Endothelial cell of umbilical vein (primary cell): ENCODE measurements at regions not wholly inside any gene's neighbourhood (a gene's known extent, or its start where the extent isn't known, plus 50 kb on each side); places are given as distances from the start of the nearest gene placed in this dataset.

Experiments used
- BruUV-seq: library from RNA; stranded (reverse); fragments of 400-500 nt; replicated peaks from 2 replicates; lab custom pipeline; 2021; lab: Mats Ljungman, UMichigan
- CTCF ChIA-PET: fragments of 300-600, 350-600 bp; sonication (Branson Sonifier 250); formaldehyde crosslinking; loops from one replicate; lab custom pipeline; 2021; ENCODE audit warnings: antibody characterized with exemption, inconsistent platforms; lab: Charles Lee
- POLR2A ChIA-PET: fragments of 300-600, 350-600 bp; sonication (Branson Sonifier 250); formaldehyde crosslinking; loops from one replicate; lab custom pipeline; 2021; ENCODE audit warnings: antibody characterized with exemption, inconsistent platforms; lab: Charles Lee
- DNase-seq: peaks from one replicate; pipeline ENCODE4 v3.0.0-alpha.2; 2011; ENCODE audit warnings: low read depth, low spot score
- FAIRE-seq: peaks from 2 replicates; lab custom pipeline; 2011; peaks lifted over from hg19 to GRCh38; lab: Jason Lieb, UNC
- H2AFZ ChIP-seq: 2 replicates; pipeline ENCODE4 v1.6.0; 2012; ENCODE audit warnings: low read depth, low read length, control low read depth, inconsistent platforms
- H3K27ac ChIP-seq: 2 replicates; pipeline ENCODE4 v1.5.1; 2011; ENCODE audit warnings: low read depth, mild to moderate bottlenecking, control low read depth, low read length, moderate library complexity; ENCODE audit not compliant: insufficient read depth
- H3K27me3 ChIP-seq, 2 experiments: 2 replicates each; pipeline versions ENCODE4 v1.6.0 to v1.6.1; 2011; ENCODE audit warnings: low read length in 2 of 2, mixed read lengths in 1 of 2; ENCODE audit not compliant: control insufficient read depth in 2 of 2, insufficient read depth in 2 of 2
- H3K36me3 ChIP-seq, 2 experiments: 2 replicates in 1 of 2; 3 replicates in 1 of 2; pipeline ENCODE4 v1.5.1; 2011; ENCODE audit warnings: low read length in 2 of 2, mild to moderate bottlenecking in 1 of 2, moderate library complexity in 1 of 2; ENCODE audit not compliant: control insufficient read depth in 2 of 2, insufficient read depth in 2 of 2; ENCODE audit errors: extremely low read depth in 1 of 2
- H3K4me1 ChIP-seq: 3 replicates; pipeline ENCODE4 v1.5.1; 2011; ENCODE audit warnings: mild to moderate bottlenecking, low read length; ENCODE audit not compliant: control insufficient read depth, insufficient read depth; ENCODE audit errors: extremely low read depth
- H3K4me2 ChIP-seq: 2 replicates; pipeline ENCODE4 v1.6.1; 2011; ENCODE audit warnings: low read length, control low read depth, mixed read lengths; ENCODE audit not compliant: insufficient read depth
- H3K4me3 ChIP-seq, 3 experiments: fragments of 200-600 bp in 1 of 3; sonication (generic), shearing (Covaris generic) in 1 of 3; replicated peaks in 1 of 3; 2 replicates each; pipeline ENCODE4 v1.5.1; 2011 to 2016; ENCODE audit warnings: control low read depth in 3 of 3, low read length in 3 of 3, mild to moderate bottlenecking in 2 of 3, inconsistent platforms in 1 of 3, low read depth in 1 of 3, moderate library complexity in 1 of 3; ENCODE audit not compliant: insufficient read depth in 1 of 3
- H3K79me2 ChIP-seq: 2 replicates; pipeline ENCODE4 v1.6.0; 2012; ENCODE audit warnings: low read length, inconsistent platforms; ENCODE audit not compliant: control insufficient read depth, insufficient read depth
- H3K9ac ChIP-seq: replicated peaks from 2 replicates; pipeline ENCODE3; 2011; ENCODE audit warnings: low read length, control low read depth; ENCODE audit not compliant: insufficient read depth; ENCODE audit errors: extremely low read depth
- H3K9me1 ChIP-seq: replicated peaks from 3 replicates; pipeline ENCODE4 v1.6.0; 2011; ENCODE audit warnings: mild to moderate bottlenecking, low read length; ENCODE audit not compliant: control insufficient read depth, insufficient read depth; ENCODE audit errors: extremely low read depth
- H3K9me3 ChIP-seq: replicated peaks from 2 replicates; pipeline ENCODE4 v1.5.1; 2012; ENCODE audit warnings: low read length, inconsistent platforms; ENCODE audit not compliant: control insufficient read depth, insufficient read depth
- H4K20me1 ChIP-seq: replicated peaks from 2 replicates; pipeline ENCODE3; 2011; ENCODE audit warnings: mild to moderate bottlenecking, low read length; ENCODE audit not compliant: control insufficient read depth, insufficient read depth; ENCODE audit errors: extremely low read depth
- CTCF ChIP-seq, 2 donors: IDR thresholded peaks; 1 replicate in 1 of 2; 2 replicates in 1 of 2; pipeline ENCODE4 v1.5.1; 2011; ENCODE audit warnings: low read length in 2 of 2, mild to moderate bottlenecking in 2 of 2, moderate library complexity in 2 of 2, control low read depth in 1 of 2, inconsistent platforms in 1 of 2, low read depth in 1 of 2; ENCODE audit not compliant: insufficient read depth in 1 of 2; ENCODE audit errors: extremely low read depth in 1 of 2
- EZH2 ChIP-seq: IDR thresholded peaks from 2 replicates; pipeline ENCODE4 v1.6.1; 2012; ENCODE audit warnings: borderline replicate concordance, low read depth, mild to moderate bottlenecking, moderate library complexity, low read length, inconsistent platforms; ENCODE audit not compliant: severe bottlenecking
- FOS ChIP-seq: IDR thresholded peaks from 2 replicates; pipeline ENCODE4 v1.6.1; 2011; ENCODE audit warnings: mild to moderate bottlenecking, low read length, moderate library complexity, borderline replicate concordance; ENCODE audit not compliant: insufficient read depth
- GATA2 ChIP-seq: IDR thresholded peaks from 2 replicates; pipeline ENCODE4 v1.7.0; 2011; ENCODE audit warnings: low read depth, mild to moderate bottlenecking, moderate library complexity, mixed read lengths, low read length; ENCODE audit not compliant: insufficient read length, insufficient read depth
- JUN ChIP-seq: IDR thresholded peaks from 2 replicates; pipeline ENCODE4 v1.6.1; 2011; ENCODE audit warnings: borderline replicate concordance, low read depth; ENCODE audit not compliant: insufficient read length, insufficient read depth
- dilution Hi-C: fragments of 300-500 bp; cut with MboI; formaldehyde crosslinking; loops from one replicate; pipeline ENCODE4 v1.15.0; 2019; ENCODE audit warnings: low sequenced_read_pairs; ENCODE audit not compliant: extremely low pct_ligation_motif_present
- intact Hi-C: fragments of 100-400 bp; cut with micrococcal nuclease; formaldehyde crosslinking; loops from one replicate; pipeline ENCODE4 v1.10.0; 2022

- Histone ChIP-seq H3K79me2 (no peaks in the 10 kb centered on the region), H3K9ac (no peak overlapping the region), H3K4me2 (no peak overlapping the region), H3K4me1 (no peaks in the 10 kb centered on the region), H3K9me1 (no peaks in the 10 kb centered on the region), H3K27me3 (peaks cover 24 to 50% of the 10 kb centered on the region in 2 experiments), H2AFZ (no peak overlapping the region), H3K4me3 (no peak overlapping the region), H3K27ac (no peak overlapping the region), H3K9me3 (no peaks in the 10 kb centered on the region), H3K36me3 (no peaks in the 10 kb centered on the region), H4K20me1 (no peaks in the 10 kb centered on the region)
- no peak for TF ChIP-seq GATA2
- TF ChIP-seq EZH2, result no peak
- ChIA-PET CTCF (interaction anchor here (1.1 to 1.3 kb wide), 2 partner anchors 25 to 33 kb away, joined by 3 read pairs; no protein-coding TSS in a partner anchor), POLR2A (no interaction called here)
- FAIRE-seq (no peak), DNase-seq (no peak)
- intact Hi-C loops (no loop called here), dilution Hi-C loops (no loop called here)
- BruUV-seq, result no TSS peak
Measured at GRCh38 chr5:71802673-71803072, 83.6 kb downstream of the CARTPT start.

- DNase-seq (no peak), FAIRE-seq (no peak)
- intact Hi-C loops (no loop called here), dilution Hi-C loops (no loop called here)
- no peak overlapping the region for H2AFZ ChIP-seq
- no peak overlapping the region for H3K4me3 ChIP-seq
- BruUV-seq, result no TSS peak
- H3K36me3 ChIP-seq, result no peaks in the 10 kb centered on the region
- no peak overlapping the region for H3K9ac ChIP-seq
- H4K20me1 ChIP-seq, result no peaks in the 10 kb centered on the region
- H3K27me3 ChIP-seq, result peaks cover 34 to 51% of the 10 kb centered on the region in 2 experiments
- CTCF ChIA-PET, result no interaction called here
- H3K4me2 ChIP-seq, result no peak overlapping the region
- H3K9me1 ChIP-seq, result no peaks in the 10 kb centered on the region
- H3K9me3 ChIP-seq, result no peaks in the 10 kb centered on the region
- no peaks in the 10 kb centered on the region for H3K79me2 ChIP-seq
- no peak for TF ChIP-seq JUN
- no peak for TF ChIP-seq FOS
- TF ChIP-seq GATA2, result no peak
- TF ChIP-seq CTCF (IDR thresholded peaks at IDR 0.05; ENCODE audit: extremely low read depth in 1 of 2, insufficient read depth in 1 of 2, low read depth in 1 of 2, low read length in 2 of 2), result no peak
- H3K4me1 ChIP-seq, result no peaks in the 10 kb centered on the region
- POLR2A ChIA-PET, result no interaction called here
- H3K27ac ChIP-seq, result no peak overlapping the region
Measured at GRCh38 chr5:71806711-71807110, 87.6 kb downstream of the CARTPT start.
